MG63 (cell line): ENCODE measurements at regions not wholly inside any gene's neighbourhood (a gene's known extent, or its start where the extent isn't known, plus 50 kb on each side); places are given as distances from the start of the nearest gene placed in this dataset.

ENCODE experiments used
- DNase-seq: peaks from one replicate; pipeline ENCODE4 v3.0.0-alpha.2; 2020
- H3K27me3 ChIP-seq: fragments of 250-450 bp; sonication (Bioruptor Pico); 2 replicates; pipeline ENCODE4 v1.5.1; 2020; ENCODE audit warnings: mild to moderate bottlenecking, moderate library complexity
- H3K36me3 ChIP-seq: fragments of 250-450 bp; sonication (Bioruptor Pico); 2 replicates; pipeline ENCODE4 v1.5.1; 2020; ENCODE audit warnings: mild to moderate bottlenecking, moderate library complexity
- H3K4me3 ChIP-seq: fragments of 250-450 bp; sonication (Bioruptor Pico); 2 replicates; pipeline ENCODE4 v1.5.1; 2020; ENCODE audit warnings: mild to moderate bottlenecking, moderate library complexity
- H3K9me3 ChIP-seq: fragments of 250-450 bp; sonication (Bioruptor Pico); 2 replicates; pipeline ENCODE4 v1.5.1; 2020; ENCODE audit warnings: mild to moderate bottlenecking, moderate library complexity

DNA sequence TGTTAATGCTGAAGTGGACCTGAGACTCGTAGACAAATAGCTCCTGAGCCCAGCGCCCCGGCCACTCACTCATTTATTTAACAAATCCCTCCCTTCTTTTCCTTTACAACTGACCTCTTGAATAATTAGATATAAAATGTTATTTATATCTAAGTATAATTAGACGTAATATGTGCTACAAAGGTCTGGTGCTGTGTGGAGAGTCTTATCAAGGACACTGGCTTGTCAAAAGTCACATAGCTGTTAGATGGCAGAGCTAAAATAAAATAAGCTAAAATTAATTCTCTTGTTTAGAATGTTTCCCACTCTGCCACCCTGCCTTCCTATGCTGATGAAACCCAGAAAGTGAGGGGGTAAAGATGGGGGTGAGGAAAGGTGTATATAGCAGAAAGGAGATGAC, 73.0 kb upstream of the FAM216B start:
- no peaks in the 10 kb centered on the region for H3K9me3 ChIP-seq
- DNase-seq, result no peak
- no peak overlapping the region for H3K4me3 ChIP-seq
- no peaks in the 10 kb centered on the region for H3K36me3 ChIP-seq
- no peaks in the 10 kb centered on the region for H3K27me3 ChIP-seq

DNA sequence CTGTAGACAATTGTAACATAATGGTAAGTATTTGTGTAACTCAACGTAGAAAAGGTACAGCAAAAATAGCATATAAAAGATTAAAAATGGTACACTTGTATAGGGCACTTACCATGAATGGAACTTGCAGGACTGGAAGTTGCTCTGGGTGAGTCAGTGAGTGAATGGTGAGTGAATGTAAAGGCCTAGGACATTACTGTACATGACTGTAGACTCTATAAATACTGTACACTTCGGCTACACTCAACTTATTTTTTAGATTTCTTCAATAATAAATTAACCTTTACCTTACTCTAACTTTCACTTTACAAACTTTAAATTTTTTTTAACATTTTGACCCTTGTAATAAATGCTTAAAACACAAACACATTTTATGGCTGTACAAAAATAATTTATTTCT, 72.1 kb upstream of the FAM216B start:
- DNase-seq, result no peak
- H3K4me3 ChIP-seq, result no peak overlapping the region
- no peaks in the 10 kb centered on the region for H3K36me3 ChIP-seq
- no peaks in the 10 kb centered on the region for H3K27me3 ChIP-seq
- H3K9me3 ChIP-seq, result no peaks in the 10 kb centered on the region

DNA sequence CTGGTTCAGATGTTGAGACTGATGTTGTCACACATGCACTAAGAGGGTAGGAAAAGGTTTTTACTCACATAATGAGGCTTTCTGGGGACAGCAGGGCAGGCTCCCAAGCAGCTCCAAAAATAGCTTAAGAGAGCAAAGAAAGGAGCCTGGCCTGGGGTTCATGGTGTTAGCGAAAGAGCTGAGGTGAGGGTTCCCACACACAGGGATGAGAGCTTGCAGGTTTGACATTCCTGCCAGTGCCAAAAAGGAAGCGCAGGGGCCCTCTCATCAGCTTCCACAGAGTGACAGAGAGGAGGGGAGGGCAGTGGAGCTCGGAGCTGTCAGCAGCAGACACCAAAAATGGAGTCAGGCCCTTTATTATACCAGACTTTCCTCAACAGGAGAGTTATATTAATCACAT, 65.5 kb upstream of the FAM216B start:
- no peak for DNase-seq
- Histone ChIP-seq H3K4me3 (no peak overlapping the region), H3K27me3 (no peaks in the 10 kb centered on the region), H3K36me3 (no peaks in the 10 kb centered on the region), H3K9me3 (no peaks in the 10 kb centered on the region)

DNA sequence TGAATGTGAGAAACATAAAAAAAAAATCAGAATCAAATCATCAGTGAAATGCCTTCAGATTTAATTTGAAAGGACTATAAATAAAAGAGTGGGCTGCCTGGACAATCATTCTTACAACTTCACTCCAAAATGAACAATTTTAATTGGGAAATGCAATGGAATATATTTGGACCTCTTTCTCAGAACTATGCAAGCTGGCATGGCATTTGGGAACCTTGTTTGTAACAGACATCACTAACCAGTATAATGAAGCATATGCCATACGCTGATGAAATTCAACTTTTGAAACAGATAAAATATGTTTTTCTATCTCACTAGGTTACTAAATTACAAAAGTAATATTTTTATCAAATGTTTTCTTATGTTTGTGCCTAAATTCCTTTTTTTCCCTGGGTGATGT, 64.2 kb upstream of the FAM216B start:
- H3K36me3 ChIP-seq, result no peaks in the 10 kb centered on the region
- no peaks in the 10 kb centered on the region for H3K9me3 ChIP-seq
- DNase-seq, result no peak
- H3K27me3 ChIP-seq, result no peaks in the 10 kb centered on the region
- no peak overlapping the region for H3K4me3 ChIP-seq

DNA sequence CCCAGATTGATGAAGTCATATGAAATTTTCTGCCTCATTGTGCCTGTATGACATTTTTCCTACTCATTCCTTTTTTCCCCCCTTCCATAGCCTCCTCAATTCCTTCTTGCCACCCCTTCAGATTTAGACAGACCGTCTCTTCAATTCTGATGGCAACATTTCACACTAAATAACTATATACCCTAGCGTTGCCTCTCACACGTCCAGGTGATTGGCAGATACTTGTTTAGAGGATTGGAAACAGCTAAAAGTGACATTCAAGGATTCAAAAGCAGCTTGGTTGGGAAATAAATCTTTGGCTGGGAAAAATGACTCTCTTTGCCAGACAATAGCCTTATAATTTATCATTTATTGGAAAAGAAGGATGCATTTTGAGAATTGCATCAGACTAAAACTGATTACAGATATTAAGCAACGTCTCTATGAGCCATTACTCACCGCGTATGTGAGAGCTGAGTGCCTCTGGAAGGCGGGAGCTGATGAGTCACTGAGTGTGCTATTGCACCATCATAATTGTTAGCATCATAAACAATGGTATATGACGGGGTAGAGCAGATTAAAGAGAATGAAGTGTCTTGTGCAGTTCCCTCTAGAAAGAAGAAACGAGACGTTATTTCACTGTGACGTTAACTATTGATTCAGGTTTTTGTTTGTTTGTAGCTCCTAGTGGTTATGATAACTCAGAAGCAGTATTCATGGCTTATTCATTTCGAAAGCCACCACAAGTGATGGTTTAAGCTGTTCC, 61.1 kb upstream of the FAM216B start:
- Histone ChIP-seq H3K27me3 (no peaks in the 10 kb centered on the region), H3K4me3 (peak overlapping the region; percentile 14; the same call in 1 of the 2 replicates), H3K36me3 (no peaks in the 10 kb centered on the region), H3K9me3 (no peaks in the 10 kb centered on the region)
- DNase-seq, result peak; percentile 84

DNA sequence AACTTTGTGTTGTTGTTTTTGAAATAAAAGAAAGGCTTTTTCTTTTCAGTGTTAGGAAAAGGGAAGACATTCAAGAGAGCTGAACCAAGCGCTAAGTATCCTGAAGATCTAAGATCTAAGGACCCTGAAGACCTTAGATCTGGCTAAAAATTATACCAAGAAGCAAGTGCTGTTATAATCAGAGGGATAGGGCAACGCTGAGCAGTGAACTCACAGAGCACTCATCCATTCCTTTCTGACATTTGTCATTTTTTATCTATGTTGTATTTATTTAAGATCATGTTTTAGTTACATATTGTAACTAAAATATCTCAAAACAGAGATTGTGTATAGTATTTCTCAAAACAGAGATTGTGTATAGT, 60.5 kb upstream of the FAM216B start:
- Histone ChIP-seq H3K27me3 (no peaks in the 10 kb centered on the region), H3K4me3 (0 out of 2 replicates have a peak overlapping the region, but pooled peaks have one; percentile 14), H3K9me3 (no peaks in the 10 kb centered on the region), H3K36me3 (no peaks in the 10 kb centered on the region)
- no peak for DNase-seq

DNA sequence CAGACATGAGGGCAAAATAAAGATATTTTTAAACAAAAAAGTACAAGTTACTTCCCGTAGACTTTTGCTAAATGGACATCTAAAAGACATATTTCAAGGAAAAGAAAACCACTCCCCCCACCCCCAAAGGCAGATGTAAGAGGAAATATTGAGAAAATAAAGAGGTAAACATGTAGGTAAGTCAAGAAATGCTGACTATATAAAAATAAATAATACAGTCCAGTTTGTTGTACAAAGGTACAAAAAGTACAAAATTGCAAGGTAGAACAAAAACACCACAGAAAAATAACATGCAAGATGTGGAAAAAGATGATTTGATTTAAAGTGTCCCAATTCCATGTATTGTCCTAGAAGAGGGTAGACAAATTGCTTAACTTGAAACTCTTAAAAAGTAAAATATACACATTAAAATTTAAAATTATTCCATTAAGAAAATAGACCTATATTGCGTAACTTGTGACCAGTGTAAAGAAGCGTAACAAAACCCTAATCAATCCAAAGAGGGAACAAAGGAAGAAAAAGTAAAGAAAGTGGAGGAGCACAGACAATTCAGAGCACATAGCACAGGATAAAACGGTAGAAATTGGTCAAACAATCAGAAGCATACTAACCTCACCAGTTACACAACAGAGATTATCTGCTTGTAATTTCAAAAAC, 58.4 kb upstream of the FAM216B start:
- no peaks in the 10 kb centered on the region for H3K27me3 ChIP-seq
- no peak for DNase-seq
- no peaks in the 10 kb centered on the region for H3K9me3 ChIP-seq
- no peaks in the 10 kb centered on the region for H3K36me3 ChIP-seq
- no peak overlapping the region for H3K4me3 ChIP-seq

DNA sequence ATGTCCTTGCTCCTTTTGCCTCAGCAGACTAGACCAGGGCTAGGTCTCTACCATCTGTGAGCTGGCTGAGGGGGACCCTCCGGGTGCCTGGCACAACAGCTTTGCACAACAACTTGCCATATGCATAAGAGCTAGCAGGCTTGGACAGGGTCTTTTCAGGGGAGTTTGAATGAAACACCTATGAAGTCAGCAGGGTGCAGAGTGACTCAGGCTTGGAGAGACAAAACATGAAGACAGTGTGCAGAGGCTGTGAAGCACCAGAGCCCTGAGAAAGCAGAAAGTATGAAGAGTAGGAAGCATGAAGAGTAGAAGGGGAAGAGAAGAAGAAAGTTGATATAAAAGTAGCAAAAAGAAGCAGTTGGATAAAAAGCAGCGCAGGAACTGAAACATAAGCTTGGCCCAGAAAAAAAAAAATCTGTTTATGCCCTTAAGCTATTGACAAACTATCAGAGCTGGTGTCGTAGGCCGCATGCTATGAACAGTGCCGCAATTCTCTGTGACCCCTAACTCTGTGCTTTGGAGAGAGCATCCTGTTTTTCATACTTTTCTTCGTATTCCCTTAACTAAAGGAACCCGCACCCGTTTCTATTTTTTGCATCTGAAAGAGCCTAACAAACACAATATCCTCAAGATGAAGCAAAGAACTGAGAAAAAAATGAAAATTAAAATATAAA, 52.7 kb upstream of the FAM216B start:
- DNase-seq, result no peak
- no peaks in the 10 kb centered on the region for H3K9me3 ChIP-seq
- H3K27me3 ChIP-seq, result no peaks in the 10 kb centered on the region
- no peaks in the 10 kb centered on the region for H3K36me3 ChIP-seq
- no peak overlapping the region for H3K4me3 ChIP-seq

DNA sequence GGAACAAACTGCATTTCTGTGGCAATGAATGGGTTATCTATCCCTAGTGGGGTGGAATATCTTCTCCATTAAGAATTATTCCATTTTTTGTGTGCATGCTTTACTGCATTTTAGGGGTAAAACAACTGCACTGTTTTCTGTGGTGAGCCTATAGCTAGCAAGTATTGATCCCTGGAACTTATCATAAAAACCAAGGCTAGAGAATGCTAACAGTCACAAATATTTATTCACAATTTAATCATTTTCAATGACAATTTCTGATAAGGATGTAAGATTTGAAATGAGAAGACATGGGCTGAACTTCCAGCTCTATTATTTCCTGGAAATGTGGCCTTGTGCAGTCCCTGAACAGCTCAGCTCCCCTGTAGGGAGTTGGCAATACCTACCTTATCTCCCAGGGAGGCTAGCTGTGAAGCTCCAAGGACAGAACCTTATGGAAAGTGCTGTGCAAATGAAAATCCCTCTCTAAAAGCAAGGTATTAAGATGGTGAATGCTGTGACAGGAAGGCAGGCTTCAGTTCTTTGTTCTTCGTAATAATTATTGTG, 51.5 kb upstream of the FAM216B start:
- no peak for DNase-seq
- H3K27me3 ChIP-seq, result no peaks in the 10 kb centered on the region
- no peaks in the 10 kb centered on the region for H3K9me3 ChIP-seq
- H3K4me3 ChIP-seq, result no peak overlapping the region
- H3K36me3 ChIP-seq, result no peaks in the 10 kb centered on the region
